RWPE2 (cell line): ENCODE measurements at regions not wholly inside any gene's neighbourhood (a gene's known extent, or its start where the extent isn't known, plus 50 kb on each side); places are given as distances from the start of the nearest gene placed in this dataset.
A peak's percentile ranks its signal among the peaks of the same experiment; 100 is the strongest.

ENCODE experiments used
- ATAC-seq: fragments of 200-7000 bp; cut with Tn5 transposase; 3 replicates; pipeline ENCODE4 v1.9.1; 2021; ENCODE audit warnings: low read depth
- DNase-seq: peaks from one replicate; pipeline ENCODE4 v3.0.0-alpha.2; 2020; ENCODE audit warnings: low spot score
- H3K27ac ChIP-seq: fragments of 450-650 bp; 2 replicates; pipeline ENCODE4 v1.5.1; 2017; ENCODE audit warnings: mild to moderate bottlenecking; ENCODE audit not compliant: poor library complexity, severe bottlenecking
- H3K27me3 ChIP-seq: fragments of 250-450 bp; sonication (Bioruptor Pico); 2 replicates; pipeline ENCODE4 v1.5.1; 2021; ENCODE audit warnings: mild to moderate bottlenecking, moderate library complexity; ENCODE audit not compliant: insufficient read depth, poor library complexity, severe bottlenecking
- H3K36me3 ChIP-seq: fragments of 250-450 bp; sonication (Bioruptor Pico); 2 replicates; pipeline ENCODE4 v1.5.1; 2020; ENCODE audit warnings: low read depth, mild to moderate bottlenecking, moderate library complexity
- H3K4me1 ChIP-seq: fragments of 250-450 bp; sonication (Bioruptor Pico); 2 replicates; pipeline ENCODE4 v1.5.1; 2021; ENCODE audit warnings: mild to moderate bottlenecking, moderate library complexity; ENCODE audit not compliant: insufficient read depth, poor library complexity, severe bottlenecking
- H3K4me3 ChIP-seq: fragments of 250-450 bp; sonication (Bioruptor Pico); 2 replicates; pipeline ENCODE4 v1.5.1; 2021; ENCODE audit warnings: mild to moderate bottlenecking, moderate library complexity; ENCODE audit not compliant: severe bottlenecking
- H3K9me3 ChIP-seq: fragments of 250-450 bp; sonication (Bioruptor Pico); 2 replicates; pipeline ENCODE4 v1.5.1; 2021; ENCODE audit warnings: mild to moderate bottlenecking, moderate library complexity; ENCODE audit not compliant: severe bottlenecking
- TF ChIP-seq, protein P1 (sequence below): fragments of 450-650 bp; IDR thresholded peaks from one replicate; pipeline ENCODE4 v1.5.1; 2017; ENCODE audit warnings: mild to moderate bottlenecking, moderate library complexity; ENCODE audit not compliant: poor library complexity, severe bottlenecking

DNA sequence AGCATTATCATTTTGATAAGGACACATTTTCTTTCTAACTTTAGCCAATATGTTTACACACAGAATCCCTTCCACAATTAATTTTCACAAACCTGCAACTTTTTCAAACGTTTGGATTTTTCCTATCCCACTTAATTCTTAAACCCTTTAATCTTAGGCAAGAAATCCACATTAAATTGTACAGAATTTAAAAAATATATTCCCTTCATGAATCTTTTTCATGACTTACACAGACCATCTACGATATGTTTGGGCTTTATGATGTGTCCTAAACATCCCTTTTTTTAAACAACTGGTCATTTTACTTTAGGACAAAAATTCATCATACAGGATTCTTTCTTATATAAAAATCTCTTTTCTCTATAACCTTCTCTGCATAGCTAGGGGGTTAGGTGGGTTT, 241.5 kb upstream of the CNTNAP4 start:
- DNase-seq (no peak), ATAC-seq (no peak)
- TF ChIP-seq, protein P1, sequence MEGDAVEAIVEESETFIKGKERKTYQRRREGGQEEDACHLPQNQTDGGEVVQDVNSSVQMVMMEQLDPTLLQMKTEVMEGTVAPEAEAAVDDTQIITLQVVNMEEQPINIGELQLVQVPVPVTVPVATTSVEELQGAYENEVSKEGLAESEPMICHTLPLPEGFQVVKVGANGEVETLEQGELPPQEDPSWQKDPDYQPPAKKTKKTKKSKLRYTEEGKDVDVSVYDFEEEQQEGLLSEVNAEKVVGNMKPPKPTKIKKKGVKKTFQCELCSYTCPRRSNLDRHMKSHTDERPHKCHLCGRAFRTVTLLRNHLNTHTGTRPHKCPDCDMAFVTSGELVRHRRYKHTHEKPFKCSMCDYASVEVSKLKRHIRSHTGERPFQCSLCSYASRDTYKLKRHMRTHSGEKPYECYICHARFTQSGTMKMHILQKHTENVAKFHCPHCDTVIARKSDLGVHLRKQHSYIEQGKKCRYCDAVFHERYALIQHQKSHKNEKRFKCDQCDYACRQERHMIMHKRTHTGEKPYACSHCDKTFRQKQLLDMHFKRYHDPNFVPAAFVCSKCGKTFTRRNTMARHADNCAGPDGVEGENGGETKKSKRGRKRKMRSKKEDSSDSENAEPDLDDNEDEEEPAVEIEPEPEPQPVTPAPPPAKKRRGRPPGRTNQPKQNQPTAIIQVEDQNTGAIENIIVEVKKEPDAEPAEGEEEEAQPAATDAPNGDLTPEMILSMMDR = no peak

DNA sequence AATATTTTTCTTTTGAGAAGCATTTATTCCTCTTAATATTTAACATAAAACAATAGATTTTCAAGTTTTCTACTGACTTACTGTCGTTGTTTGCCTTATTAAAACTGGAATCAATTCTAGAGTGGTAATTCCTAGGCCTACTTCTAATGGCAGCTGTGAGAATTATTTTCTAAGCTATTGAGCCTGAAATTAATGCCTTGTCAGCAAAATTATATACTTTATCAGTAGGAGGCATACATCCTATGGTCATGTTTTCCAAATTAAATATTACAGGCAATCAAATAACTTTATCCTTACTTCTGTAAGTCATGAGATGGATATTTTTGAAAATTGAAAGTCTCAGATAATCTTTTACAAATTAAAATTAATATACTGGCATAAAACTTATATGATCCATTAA, 239.1 kb upstream of the CNTNAP4 start:
- ATAC-seq = no peak
- Histone ChIP-seq H3K4me1 (no peaks in the 10 kb centered on the region), H3K4me3 (no peak overlapping the region), H3K36me3 (no peaks in the 10 kb centered on the region), H3K27ac (no peak overlapping the region), H3K9me3 (peaks cover 15% of the 10 kb centered on the region), H3K27me3 (no peaks in the 10 kb centered on the region)
- DNase-seq = no peak
- TF ChIP-seq, protein P1 = no peak

More for the DNA sequence above, 241.5 kb upstream of the CNTNAP4 start:
- H3K27me3 ChIP-seq = no peaks in the 10 kb centered on the region
- H3K27ac ChIP-seq = no peak overlapping the region
- H3K36me3 ChIP-seq = no peaks in the 10 kb centered on the region
- H3K4me3 ChIP-seq = no peak overlapping the region
- H3K9me3 ChIP-seq = peaks cover 15% of the 10 kb centered on the region
- no peaks in the 10 kb centered on the region for H3K4me1 ChIP-seq

DNA sequence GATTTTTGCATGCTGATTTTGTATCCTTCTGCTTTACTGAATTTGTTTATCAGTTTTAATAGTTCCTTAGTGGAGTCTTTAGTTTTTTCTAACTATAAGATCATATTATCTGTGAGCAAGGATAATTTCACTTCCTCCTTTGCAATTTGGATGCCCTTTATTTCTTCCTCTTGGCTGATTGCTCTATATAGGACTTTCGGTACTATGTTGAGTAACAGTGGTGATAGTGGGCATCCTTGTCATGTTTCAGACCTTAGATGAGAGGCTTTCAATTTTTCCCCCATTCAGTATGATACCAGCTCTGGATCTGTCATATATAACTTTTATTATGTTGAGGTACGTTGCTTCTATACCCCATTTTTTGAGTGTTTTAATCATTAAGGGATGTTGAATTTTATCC, 224.5 kb upstream of the CNTNAP4 start:
- ATAC-seq = no peak

DNA sequence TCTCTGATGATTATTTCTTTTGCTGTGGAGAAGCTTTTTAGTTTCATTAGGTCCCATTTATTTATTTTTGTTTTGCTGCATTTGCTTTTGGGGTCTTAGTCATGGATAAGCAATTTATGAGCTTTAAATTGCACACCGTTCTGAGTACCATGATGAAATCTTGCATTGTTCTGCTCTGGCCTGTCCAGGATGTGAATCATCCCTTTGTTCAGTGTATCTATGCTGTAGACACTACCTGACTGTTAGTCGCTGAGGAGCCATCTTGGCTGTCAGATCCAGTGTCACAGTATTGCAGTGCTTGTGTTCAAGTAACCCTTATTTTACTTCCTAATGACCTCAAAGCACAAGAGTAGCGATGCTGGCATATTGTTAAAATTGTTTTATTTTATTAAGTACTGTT, 218.0 kb upstream of the CNTNAP4 start:
- H3K4me3 ChIP-seq = no peak overlapping the region
- H3K36me3 ChIP-seq = no peaks in the 10 kb centered on the region
- no peaks in the 10 kb centered on the region for H3K27me3 ChIP-seq
- ATAC-seq (peak; percentile 100), DNase-seq (no peak)
- peak overlapping the region; percentile 68 for H3K27ac ChIP-seq
- H3K4me1 ChIP-seq = peaks cover 11% of the 10 kb centered on the region
- TF ChIP-seq, protein P1 = no peak
- H3K9me3 ChIP-seq = no peaks in the 10 kb centered on the region

More for the DNA sequence above, 224.5 kb upstream of the CNTNAP4 start:
- TF ChIP-seq, protein P1 = no peak
- Histone ChIP-seq H3K27ac (no peak overlapping the region), H3K36me3 (no peaks in the 10 kb centered on the region), H3K4me1 (no peaks in the 10 kb centered on the region), H3K4me3 (no peak overlapping the region), H3K9me3 (peaks cover 8% of the 10 kb centered on the region), H3K27me3 (no peaks in the 10 kb centered on the region)
- DNase-seq = no peak

DNA sequence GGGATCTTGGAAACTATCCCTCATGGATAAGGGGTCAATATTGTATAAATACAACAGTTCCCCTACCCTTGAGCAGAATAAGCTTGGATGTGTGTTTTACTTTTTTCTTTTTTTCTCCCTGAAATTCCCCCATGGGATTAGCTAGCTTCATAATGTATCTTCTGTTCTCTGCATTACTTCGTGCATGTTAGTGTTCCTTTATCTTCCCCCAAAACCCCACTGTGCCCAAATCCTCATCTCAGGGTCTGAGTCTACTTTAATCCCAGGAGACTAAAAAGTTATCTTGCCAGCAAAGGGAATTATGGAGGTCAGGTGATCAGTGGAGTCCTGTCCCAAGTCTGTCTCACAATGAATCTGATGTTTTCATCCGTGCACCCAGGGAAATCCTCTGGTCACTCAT, 217.5 kb upstream of the CNTNAP4 start:
- TF ChIP-seq, protein P1 = no peak
- no peak for ATAC-seq
- DNase-seq = no peak

More for the DNA sequence above, 217.5 kb upstream of the CNTNAP4 start:
- H3K9me3 ChIP-seq = no peaks in the 10 kb centered on the region
- H3K27me3 ChIP-seq = no peaks in the 10 kb centered on the region
- peaks cover 11% of the 10 kb centered on the region for H3K4me1 ChIP-seq
- no peak overlapping the region for H3K4me3 ChIP-seq
- no peaks in the 10 kb centered on the region for H3K36me3 ChIP-seq
- peak overlapping the region; percentile 68 for H3K27ac ChIP-seq
